IPS DF 19.7 (cell line): ENCODE measurements at regions not wholly inside any gene's neighbourhood (a gene's known extent, or its start where the extent isn't known, plus 50 kb on each side); places are given as distances from the start of the nearest gene placed in this dataset.
"Not testable (repeated sequence)": the region's sequence is repeated elsewhere in the genome, so short reads cannot be mapped to it uniquely, and the experiment has no call there.

Source experiments
- DNase-seq: peaks from one replicate; pipeline ENCODE4 v3.0.0-alpha.2; 2013; ENCODE audit warnings: low read depth, low spot score

- no peak for DNase-seq
Measured at GRCh38 chr5:121319292-121319691, 532.4 kb upstream of the FTMT start.

GRCh38 chr5:121325930-121326329, 525.8 kb upstream of the FTMT start:
- DNase-seq = no peak

- no peak for DNase-seq
Measured at GRCh38 chr5:121350181-121350930, 501.3 kb upstream of the FTMT start.

- no peak for DNase-seq
Measured at GRCh38 chr5:121366515-121366914, 485.2 kb upstream of the FTMT start.

- DNase-seq = no peak
Measured at GRCh38 chr5:121373371-121373770, 478.3 kb upstream of the FTMT start.

- no peak for DNase-seq
Measured at GRCh38 chr5:121377461-121377860, 474.2 kb upstream of the FTMT start.

- no peak for DNase-seq
Measured at GRCh38 chr5:121378046-121378445, 473.6 kb upstream of the FTMT start.

GRCh38 chr5:121378559-121379359, 472.9 kb upstream of the FTMT start:
- no peak for DNase-seq

GRCh38 chr5:121380066-121380465, 471.6 kb upstream of the FTMT start:
- no peak for DNase-seq

- DNase-seq = no peak
Measured at GRCh38 chr5:121384359-121384758, 467.3 kb upstream of the FTMT start.

- no peak for DNase-seq
Measured at GRCh38 chr5:121386334-121386733, 465.3 kb upstream of the FTMT start.

GRCh38 chr5:121396716-121397115, 455.0 kb upstream of the FTMT start:
- no peak for DNase-seq

GRCh38 chr5:121399879-121400278, 451.8 kb upstream of the FTMT start:
- no peak for DNase-seq

- no peak for DNase-seq
Measured at GRCh38 chr5:121408778-121409177, 442.9 kb upstream of the FTMT start.

GRCh38 chr5:121415270-121415669, 436.4 kb upstream of the FTMT start:
- no peak for DNase-seq

- no peak for DNase-seq
Measured at GRCh38 chr5:121421646-121422045, 430.0 kb upstream of the FTMT start.

- no peak for DNase-seq
Measured at GRCh38 chr5:121424976-121425375, 426.7 kb upstream of the FTMT start.

- no peak for DNase-seq
Measured at GRCh38 chr5:121426153-121426552, 425.5 kb upstream of the FTMT start.

- DNase-seq = no peak
Measured at GRCh38 chr5:121429761-121430160, 421.9 kb upstream of the FTMT start.

GRCh38 chr5:121430538-121430937, 421.1 kb upstream of the FTMT start:
- DNase-seq = no peak

GRCh38 chr5:121445511-121445910, 406.2 kb upstream of the FTMT start:
- no peak for DNase-seq

GRCh38 chr5:121462441-121462840, 389.2 kb upstream of the FTMT start:
- no peak for DNase-seq

GRCh38 chr5:121471222-121471621, 380.5 kb upstream of the FTMT start:
- not testable (repeated sequence) for DNase-seq
